LNCaP clone FGC (cell line): ENCODE measurements at regions not wholly inside any gene's neighbourhood (a gene's known extent, or its start where the extent isn't known, plus 50 kb on each side); places are given as distances from the start of the nearest gene placed in this dataset.

Source experiments
- DNase-seq: peaks from one replicate; pipeline ENCODE4 v3.0.0-alpha.2; 2011; ENCODE audit warnings: low read depth
- H3K4me3 ChIP-seq: 2 replicates; pipeline ENCODE4 v1.5.1; 2011; ENCODE audit warnings: mild to moderate bottlenecking, low read depth, low read length, control low read depth
- TF ChIP-seq, protein P1 (sequence below): IDR thresholded peaks from 2 replicates; pipeline ENCODE4 v1.5.1; 2012; ENCODE audit warnings: mild to moderate bottlenecking; ENCODE audit not compliant: control insufficient read depth, insufficient read depth; ENCODE audit errors: extremely low read depth

DNA sequence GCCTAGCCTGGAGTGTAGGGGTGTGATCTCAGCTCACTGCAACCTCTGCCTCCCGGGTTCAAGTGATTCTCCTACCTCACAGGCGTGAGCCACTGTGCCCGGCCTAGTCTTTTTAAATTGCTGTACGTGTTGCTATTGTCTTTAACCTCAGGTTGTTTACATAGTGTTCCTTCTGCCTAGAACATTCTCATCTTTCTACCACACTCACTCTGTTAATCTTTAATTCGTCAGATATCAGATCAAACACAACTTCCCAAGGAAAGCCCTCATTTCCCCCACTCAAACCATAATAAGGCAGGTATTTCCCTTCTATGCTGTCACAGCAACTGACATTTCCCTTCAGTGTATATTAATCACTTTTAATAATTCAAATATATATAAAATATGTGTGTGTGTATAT, 1310.0 kb upstream of the C9orf72 start:
- TF ChIP-seq, protein P1, sequence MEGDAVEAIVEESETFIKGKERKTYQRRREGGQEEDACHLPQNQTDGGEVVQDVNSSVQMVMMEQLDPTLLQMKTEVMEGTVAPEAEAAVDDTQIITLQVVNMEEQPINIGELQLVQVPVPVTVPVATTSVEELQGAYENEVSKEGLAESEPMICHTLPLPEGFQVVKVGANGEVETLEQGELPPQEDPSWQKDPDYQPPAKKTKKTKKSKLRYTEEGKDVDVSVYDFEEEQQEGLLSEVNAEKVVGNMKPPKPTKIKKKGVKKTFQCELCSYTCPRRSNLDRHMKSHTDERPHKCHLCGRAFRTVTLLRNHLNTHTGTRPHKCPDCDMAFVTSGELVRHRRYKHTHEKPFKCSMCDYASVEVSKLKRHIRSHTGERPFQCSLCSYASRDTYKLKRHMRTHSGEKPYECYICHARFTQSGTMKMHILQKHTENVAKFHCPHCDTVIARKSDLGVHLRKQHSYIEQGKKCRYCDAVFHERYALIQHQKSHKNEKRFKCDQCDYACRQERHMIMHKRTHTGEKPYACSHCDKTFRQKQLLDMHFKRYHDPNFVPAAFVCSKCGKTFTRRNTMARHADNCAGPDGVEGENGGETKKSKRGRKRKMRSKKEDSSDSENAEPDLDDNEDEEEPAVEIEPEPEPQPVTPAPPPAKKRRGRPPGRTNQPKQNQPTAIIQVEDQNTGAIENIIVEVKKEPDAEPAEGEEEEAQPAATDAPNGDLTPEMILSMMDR: no peak
- no peak for DNase-seq
- H3K4me3 ChIP-seq: no peak overlapping the region

DNA sequence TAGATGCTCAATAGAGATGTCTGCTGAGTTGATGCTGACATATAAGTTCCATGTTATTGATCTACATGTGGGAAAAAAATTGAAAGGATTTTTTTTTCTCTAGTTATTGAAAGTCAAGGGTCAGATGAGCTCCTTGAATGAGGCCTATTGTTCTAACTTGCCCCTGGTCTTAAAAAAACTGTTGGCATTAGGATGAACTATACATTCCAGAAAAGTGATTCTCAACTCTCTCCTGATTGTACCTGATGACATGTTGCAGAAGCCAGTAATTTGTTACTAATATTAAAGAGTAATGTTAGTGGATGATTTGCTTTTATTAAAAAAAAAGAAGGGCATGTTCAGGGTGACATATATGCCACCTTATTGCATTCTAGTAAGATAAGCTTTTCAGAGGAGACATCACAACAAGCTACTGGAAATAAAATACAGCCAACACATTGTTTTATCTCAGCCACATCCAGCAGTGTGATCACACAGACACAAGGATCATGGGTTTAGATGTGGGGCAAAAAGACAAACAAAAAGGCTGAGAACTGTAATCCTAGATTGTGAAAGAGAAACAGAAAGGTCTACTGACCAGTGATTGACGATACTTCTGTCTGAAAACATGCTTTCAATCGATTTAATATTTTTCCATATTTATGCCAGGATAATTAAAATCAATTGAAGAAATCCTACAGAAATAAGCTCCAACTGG, 1314.1 kb upstream of the C9orf72 start:
- TF ChIP-seq, protein P1: no peak
- no peak for DNase-seq
- no peak overlapping the region for H3K4me3 ChIP-seq

- no peak overlapping the region for H3K4me3 ChIP-seq
- TF ChIP-seq, protein P1: no peak
- DNase-seq: no peak
Observed at GRCh38 chr9:28888806-28889205, 1315.5 kb upstream of the C9orf72 start.

DNA sequence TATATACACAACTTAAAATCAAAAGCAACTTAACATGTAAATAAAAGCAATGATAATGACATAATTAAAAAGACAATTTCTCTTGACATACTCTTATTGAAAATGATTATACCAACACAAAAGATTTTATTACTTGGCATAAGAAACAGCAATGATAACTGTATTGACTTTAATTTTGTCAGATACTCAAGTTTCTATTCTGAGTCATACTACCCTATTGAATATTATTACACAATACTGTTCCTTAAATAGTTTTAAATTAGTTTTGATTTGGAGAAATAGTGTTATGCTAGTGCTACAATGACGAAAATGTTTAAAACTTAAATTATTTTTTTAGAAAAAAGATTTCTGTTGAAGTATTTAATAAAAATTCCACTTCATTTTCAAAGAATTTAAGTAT, 1319.3 kb upstream of the C9orf72 start:
- no peak for DNase-seq

GRCh38 chr9:28899267-28899666, 1326.0 kb upstream of the C9orf72 start:
- DNase-seq: no peak
- TF ChIP-seq, protein P1: no peak
- no peak overlapping the region for H3K4me3 ChIP-seq

More for the DNA sequence above, 1319.3 kb upstream of the C9orf72 start:
- H3K4me3 ChIP-seq: no peak overlapping the region
- TF ChIP-seq, protein P1: no peak

DNA sequence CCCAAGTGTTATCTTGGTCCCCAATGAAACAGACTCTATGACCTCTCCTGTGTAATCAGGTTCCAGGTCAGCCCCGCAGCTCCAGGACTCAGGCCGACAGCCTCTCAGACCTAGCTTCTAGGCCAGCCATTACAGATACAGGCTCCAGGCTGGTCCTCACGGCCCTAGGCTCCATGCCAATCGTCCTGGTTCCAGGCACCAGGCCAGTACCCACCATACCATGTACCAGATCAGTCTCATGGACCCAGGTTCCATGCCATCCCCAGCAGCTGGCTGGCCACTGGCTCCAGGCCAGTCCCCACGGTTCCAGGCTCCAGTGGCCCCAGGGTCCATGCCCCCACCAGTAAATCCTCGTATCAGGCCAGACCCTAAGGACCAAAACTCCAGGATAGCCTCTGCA, 1326.6 kb upstream of the C9orf72 start:
- H3K4me3 ChIP-seq: no peak overlapping the region
- TF ChIP-seq, protein P1: no peak
- DNase-seq: no peak

DNA sequence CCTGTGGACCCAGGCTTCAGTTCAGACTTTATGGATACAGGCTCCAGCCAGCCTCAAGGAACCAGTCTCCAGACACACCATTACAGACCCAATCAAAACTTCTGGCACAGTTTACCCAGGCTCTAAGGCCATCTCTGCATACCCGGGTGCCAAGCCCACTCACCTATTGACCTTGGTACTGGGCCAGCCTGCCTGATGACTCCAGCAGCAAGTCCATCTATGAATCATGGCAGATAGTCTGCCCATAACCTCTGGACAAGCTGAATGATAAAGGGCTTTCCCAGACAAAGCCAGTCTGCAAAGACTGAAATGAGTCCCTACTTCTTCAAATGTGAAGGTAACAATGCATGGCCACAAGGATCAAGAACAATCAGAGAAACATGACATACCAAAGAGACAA, 1327.1 kb upstream of the C9orf72 start:
- TF ChIP-seq, protein P1: no peak
- DNase-seq: no peak
- no peak overlapping the region for H3K4me3 ChIP-seq
